RPMI7951 (cell line): ENCODE measurements at regions not wholly inside any gene's neighbourhood (a gene's known extent, or its start where the extent isn't known, plus 50 kb on each side); places are given as distances from the start of the nearest gene placed in this dataset.

Experiments
- DNase-seq: peaks from one replicate; pipeline ENCODE4 v3.0.0-alpha.2; 2012; ENCODE audit warnings: low read depth

GRCh38 chr10:108608860-108609259 lies 1314.5 kb downstream of the XPNPEP1 start:
- DNase-seq, result no peak

DNA sequence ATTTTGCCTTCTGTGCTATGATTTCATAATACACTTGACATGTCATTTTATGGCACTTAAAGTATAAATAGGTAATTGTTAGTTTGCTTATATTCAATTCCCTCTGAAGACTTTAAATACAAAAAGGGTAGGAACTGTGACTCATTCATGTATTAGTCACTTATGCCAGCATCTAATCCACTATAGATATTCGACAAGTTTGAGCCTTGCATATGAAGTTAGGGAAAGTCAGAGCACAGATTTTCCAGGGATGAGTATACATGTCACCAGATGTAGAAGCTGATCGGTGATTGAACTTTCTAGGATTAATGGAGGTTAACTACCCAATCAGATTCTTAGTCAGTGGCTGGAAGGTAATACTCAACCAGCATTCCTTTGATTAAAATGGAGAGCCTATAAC lies 1321.5 kb downstream of the XPNPEP1 start:
- DNase-seq, result peak; percentile 63

- DNase-seq, result peak; percentile 68
These were observed 1322.8 kb downstream of the XPNPEP1 start for GRCh38 chr10:108600511-108600910.

DNA sequence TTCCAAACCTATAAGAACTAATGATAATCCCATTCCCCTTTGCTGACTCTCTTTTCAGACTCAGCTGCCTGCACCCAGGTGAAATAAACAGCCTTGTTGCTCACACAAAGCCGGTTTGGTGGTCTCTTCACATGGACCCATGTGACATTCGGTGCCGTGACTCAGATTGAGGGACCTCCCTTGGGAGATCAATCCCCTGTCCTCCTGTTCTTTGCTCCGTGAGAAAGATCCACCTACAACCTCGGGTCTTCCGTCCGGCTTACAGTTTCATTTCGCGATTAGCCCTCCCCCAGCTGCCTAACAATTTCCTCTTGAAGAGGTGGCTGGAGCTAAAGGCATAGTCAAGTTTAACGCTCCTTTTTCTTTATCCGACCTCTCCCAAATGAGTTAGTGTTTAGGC lies 1324.0 kb downstream of the XPNPEP1 start:
- DNase-seq, result peak; percentile 67

- DNase-seq, result peak; percentile 86
These were observed 1324.5 kb downstream of the XPNPEP1 start for GRCh38 chr10:108598831-108599230.

DNA sequence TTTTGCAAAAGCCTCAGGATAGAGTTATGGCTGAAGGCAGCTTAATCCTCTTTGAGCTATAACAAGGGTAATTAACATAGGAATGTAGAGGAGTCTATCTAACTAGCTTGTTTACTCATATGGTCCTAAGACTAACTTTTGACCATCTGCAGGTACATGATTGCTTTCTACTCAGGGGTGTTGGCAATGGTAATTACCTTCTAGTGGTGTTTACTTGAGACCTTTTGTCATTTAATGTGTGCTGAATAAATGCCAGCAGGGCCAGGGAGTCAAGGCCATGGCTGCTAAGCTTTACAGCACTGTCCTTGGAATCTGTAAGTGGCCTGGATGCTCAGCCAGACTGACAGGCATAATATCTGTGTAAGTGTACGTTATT lies 1325.0 kb downstream of the XPNPEP1 start:
- no peak for DNase-seq

DNA sequence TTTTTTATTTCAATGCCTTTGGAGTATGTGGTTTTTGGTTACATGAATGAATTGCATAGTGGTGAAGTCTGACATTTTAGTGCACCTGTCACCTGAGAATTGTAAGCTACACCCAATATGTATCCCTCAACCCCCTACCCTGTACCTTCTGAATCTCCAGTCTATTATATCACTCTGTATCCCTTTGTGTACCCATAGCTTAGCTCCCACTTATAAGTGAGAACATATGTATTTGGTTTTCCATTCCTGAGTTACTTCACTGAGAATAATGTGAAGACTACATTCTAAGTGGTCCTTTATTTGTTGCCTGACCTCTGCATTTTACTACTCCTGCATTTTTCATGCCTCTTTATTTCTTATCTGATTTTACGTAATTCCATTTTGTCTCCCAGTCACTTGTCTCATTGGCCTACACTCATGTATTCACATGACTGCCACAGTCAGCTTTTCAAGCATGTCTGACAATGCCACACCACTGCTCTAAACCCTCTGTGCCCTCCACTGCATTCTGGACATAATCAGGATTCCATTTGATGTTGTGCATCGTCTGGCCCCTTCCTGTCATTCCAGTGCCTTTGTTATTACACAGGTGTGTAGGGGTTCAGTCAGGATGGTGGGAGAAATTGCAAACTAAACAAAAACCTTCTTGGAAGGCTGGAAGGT lies 1325.5 kb downstream of the XPNPEP1 start:
- peak; percentile 53 for DNase-seq

DNA sequence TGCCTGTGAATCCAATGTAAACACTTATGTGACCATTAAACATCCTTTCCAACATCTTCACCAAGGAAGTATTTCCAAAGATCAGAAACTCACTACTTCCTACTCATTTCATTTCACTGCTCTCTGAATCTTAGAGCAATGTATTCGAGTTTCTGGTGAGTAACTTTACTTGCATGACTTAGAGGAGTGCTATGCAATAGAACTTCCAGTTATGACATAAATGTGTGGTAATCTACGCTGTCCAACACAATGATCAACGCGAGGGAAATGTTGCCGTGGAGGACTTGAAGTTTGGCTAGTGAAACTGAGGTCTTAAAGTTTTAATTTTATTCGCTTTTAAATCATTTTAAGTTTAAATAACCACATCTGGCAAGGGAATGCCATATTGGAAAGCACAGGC lies 1326.3 kb downstream of the XPNPEP1 start:
- peak; percentile 74 for DNase-seq

DNA sequence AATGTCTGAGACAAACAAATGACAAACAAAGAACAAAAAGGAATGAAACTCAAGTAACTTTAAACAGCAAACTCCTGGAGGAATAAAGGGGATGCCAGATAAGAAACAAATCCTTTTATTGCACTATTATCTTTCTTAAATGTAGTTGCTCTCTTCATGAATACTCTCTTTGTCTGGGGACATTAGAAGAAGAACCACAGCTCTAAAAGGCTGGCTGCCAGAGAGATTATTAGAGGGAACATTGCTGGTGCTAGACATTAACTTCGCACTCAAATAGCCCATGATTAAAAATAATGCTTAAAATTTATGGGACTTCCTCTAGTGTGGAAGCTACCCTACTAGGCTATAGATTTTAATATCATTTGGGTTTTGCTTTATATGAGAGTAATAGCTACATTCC lies 1330.4 kb downstream of the XPNPEP1 start:
- DNase-seq, result no peak

GRCh38 chr10:108591417-108591816 lies 1331.9 kb downstream of the XPNPEP1 start:
- peak; percentile 80 for DNase-seq

DNA sequence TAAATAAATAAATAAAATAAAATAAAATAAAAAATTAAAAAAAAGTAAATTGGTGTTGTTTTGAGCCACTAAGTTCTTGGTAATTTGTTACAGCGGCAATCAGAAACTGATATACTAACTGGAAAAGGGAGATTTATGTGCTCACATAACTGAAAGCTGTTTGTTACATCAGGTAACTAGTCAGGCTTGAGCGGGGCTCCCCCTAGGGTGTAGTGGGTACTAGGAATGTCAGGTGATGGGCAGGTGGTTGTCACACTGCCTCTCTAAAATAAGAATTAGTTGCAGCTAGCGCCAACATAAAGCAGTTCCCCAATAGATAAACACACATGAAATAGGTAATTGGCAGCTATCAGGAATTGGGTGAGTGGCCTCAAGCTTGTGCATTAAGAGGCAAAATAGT lies 1336.9 kb downstream of the XPNPEP1 start:
- DNase-seq, result no peak

DNA sequence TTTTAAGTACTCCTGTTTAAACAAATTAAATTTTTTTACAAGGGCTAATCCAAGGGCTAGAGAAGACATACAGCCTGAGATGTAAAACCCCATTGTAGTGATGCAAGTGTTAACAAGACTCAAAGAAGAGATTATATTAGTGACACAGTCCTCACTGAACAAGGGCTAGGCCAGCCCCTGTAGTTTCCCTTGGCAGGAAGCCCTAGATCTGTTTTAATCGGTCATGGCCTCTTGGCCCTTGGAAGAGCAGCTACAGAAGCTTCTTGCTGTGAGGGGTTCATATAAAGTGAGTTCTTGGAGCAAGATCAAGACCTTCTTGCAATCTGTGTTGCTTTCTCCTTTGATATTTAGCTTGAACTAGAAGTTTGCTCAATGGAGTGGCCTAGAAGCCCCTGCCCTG lies 1339.4 kb downstream of the XPNPEP1 start:
- peak; percentile 93 for DNase-seq

GRCh38 chr10:108582888-108583287 lies 1340.4 kb downstream of the XPNPEP1 start:
- peak; percentile 87 for DNase-seq

DNA sequence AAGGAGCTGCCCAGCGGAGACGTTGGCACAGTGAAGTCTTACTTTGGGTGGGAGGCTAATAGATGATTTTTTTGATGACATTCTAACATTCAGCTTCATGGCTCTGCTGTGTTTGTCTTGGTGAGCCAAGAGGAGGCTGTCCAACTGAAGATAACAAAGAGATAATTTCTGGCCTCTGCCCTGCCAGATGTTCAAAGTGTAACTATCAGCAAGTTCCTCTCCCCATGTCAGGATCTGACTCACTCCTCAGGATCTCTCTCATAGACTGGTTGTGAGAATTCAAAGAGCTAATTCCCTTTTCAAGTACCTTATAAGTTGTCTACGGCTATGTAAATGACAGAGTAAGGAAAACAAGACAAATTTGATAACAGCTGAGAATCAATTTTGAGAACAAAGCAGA lies 1340.9 kb downstream of the XPNPEP1 start:
- DNase-seq, result peak; percentile 93

- no peak for DNase-seq
These were observed 1345.1 kb downstream of the XPNPEP1 start for GRCh38 chr10:108578258-108578657.

GRCh38 chr10:108574233-108574632 lies 1349.1 kb downstream of the XPNPEP1 start:
- DNase-seq, result no peak

- no peak for DNase-seq
These were observed 1354.5 kb downstream of the XPNPEP1 start for GRCh38 chr10:108568824-108569223.

DNA sequence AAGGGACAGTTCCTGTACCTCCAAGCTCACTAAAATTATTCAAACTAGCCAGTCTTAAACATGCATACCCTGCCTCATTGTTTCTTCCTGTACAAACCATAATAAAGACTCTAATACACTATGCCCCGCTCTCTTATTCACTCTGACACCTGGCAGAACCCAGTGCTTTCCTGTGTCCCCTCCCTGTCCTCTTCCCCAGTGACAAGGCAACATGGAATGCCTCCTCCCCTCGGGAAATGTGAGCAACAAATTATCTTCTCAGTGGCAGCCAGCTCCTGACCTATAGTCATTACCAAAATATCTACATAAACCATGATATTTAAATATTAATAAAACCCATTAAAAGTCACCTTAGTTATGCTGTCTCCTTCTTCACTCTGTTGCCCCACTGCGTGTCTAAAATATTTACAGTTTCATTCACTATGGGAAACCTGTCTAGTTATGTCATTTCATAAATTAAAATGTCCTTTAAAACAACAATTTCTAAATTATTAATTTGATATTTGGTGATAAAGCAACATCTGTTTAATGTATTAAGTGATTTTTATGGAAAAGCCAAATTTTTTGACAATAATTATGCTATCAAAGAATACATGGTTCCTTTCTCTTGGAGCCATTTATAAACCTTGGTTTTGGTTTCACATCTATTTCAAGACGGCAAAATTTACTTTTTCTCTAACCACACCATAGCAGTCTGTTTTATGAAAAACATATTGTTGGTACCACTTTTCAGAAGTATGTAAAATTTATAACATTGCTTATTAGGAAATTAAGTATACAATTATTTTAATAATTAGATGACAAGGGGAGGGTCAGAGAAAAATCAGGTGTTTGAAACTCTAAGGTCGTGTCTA lies 1355.2 kb downstream of the XPNPEP1 start:
- DNase-seq, result peak; percentile 61

DNA sequence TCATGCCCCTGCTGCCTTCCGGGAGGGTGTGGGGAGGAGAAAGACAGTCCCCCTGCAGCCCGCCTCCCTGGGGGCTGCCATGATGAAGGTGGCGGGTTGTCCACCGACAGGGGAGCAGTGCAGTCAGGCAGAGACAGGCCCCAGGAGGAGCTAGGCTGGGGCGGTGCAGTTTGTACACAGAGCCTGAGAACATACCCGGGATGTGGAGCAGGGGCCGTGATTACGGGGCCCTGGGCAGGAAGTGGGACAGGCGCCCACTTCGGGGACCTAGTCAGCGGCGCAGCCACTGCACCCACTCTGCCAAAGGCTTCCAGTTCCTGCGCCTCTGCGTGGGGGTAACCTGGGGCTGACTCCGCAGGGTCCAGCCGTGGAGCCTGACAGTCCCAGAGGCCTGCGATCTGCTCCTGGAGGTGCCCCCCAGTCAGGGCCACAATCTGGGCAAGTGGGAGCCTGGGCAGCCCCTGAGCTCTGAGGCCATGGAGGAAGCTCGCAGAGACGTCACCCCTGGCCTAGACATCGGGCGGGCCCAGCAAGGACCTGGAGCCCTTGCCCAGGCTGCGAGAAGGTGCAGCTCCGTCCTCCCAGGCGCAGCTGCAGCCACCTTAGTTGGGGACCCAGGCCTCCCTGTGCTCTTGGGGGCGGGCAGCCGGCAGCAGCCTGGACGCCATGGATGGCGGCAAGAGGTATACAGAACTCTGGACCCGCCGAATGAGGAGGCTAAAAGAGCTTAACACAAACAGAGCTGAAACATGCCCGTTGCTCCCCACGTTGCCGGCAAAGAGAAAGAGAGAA lies 1356.8 kb downstream of the XPNPEP1 start:
- DNase-seq, result peak; percentile 63

- DNase-seq, result no peak
These were observed 1361.2 kb downstream of the XPNPEP1 start for GRCh38 chr10:108562105-108562504.

DNA sequence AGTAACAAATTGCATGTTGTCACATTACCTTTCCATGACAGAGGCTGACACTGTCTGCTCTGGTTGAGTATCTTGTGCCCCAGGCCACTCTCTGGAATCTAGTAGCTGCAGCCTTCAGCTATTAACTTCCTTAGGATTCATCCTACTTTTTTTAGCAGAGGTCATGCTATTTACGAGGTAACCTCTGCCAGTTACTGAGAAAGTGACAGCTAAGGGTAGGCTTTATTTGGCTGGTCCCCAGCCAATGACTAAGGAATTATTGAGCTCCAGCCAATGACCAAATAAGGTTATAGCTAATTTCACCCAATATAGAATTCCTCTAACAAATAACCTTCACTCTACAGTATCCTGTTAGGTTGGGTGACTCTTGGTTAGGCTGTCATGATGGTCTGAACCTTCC lies 1361.7 kb downstream of the XPNPEP1 start:
- DNase-seq, result peak; percentile 95

DNA sequence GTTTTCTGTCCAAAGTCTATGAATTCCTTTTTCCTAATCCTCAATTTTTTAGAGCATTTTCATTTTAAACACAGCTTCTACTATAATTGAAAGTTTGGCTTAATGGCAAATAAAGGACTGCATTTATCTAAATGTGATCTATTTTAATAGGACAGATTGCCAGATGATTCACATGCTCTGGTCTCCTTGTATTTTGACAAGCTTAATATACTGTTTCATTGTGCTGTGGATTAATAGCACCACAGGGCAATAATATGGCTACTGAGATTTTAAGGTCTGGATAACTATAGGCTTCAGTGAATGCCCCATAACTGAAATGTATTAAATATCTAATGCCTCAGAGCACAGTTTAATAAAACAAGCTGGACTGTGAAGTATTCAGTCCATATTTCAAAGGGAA lies 1362.8 kb downstream of the XPNPEP1 start:
- DNase-seq, result no peak

DNA sequence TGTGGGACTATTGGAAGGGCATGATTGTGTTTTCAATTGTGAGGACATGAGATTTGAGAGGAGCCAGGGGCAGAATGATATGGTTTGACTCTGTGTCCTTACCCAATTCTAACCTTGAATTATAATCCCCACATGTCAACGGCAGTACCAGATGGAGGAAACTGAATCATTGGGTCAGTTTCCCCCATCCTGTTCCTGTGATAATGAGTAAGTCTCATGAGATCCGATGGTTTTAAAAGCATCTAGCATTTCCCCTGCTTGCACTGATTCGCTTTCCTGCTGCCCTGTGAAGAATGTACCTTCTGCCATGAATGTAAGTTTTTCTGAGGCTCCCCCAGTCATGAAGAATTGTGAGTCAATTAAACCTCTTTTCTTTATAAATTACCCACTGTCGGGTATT lies 1367.1 kb downstream of the XPNPEP1 start:
- DNase-seq, result peak; percentile 77
